GM23248 (cell line): ENCODE measurements at regions not wholly inside any gene's neighbourhood (a gene's known extent, or its start where the extent isn't known, plus 50 kb on each side); places are given as distances from the start of the nearest gene placed in this dataset.

Experiments used
- EZH2 ChIP-seq: fragments of 200-600 bp; sonication (generic); IDR thresholded peaks from 2 replicates; pipeline ENCODE4 v1.6.1; 2018; ENCODE audit warnings: antibody characterized with exemption, mild to moderate bottlenecking; ENCODE audit not compliant: insufficient read depth, poor library complexity, severe bottlenecking
- EZH2phosphoT487 ChIP-seq: fragments of 200-600 bp; sonication (generic); IDR thresholded peaks from 2 replicates; pipeline ENCODE4 v1.6.1; 2018; ENCODE audit warnings: antibody characterized with exemption, moderate library complexity, mild to moderate bottlenecking, low read depth; ENCODE audit not compliant: insufficient read depth

DNA sequence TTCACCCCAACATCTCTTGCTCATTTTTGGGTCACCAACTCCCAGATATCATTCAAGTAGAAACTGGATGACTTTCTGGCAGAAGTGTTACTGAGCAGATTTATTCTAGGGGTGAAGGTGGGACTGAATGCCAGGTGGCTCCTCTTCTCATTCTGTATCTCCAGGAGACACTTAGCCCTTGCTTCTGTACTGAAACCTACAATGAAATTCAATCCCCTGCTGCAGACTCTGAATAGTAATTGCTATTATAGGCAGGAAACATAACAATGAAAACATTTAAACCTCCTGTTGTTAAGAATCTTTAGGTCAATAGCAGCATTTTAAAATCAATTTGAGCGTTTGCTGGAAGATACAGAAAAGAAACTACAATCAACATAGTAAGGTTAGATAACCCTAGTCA lies 879.4 kb upstream of the TENM4 start:
- TF ChIP-seq EZH2 (no peak), EZH2phosphoT487 (no peak)
